Body of pancreas (tissue), 4 donors: ENCODE measurements at regions not wholly inside any gene's neighbourhood (a gene's known extent, or its start where the extent isn't known, plus 50 kb on each side); places are given as distances from the start of the nearest gene placed in this dataset.

ENCODE experiments used
- CTCF ChIP-seq, 7 experiments: fragments of 450-650 bp in 4 of 7; fragments of 200-600 bp in 3 of 7; sonication (generic) in 3 of 7; IDR thresholded peaks; one replicate each; pipeline ENCODE4 v1.5.1; 2016 to 2019; ENCODE audit warnings: antibody characterized with exemption in 7 of 7
- POLR2A ChIP-seq, 3 donors: fragments of 450-650 bp; IDR thresholded peaks; one replicate each; pipeline ENCODE4 v1.6.1; 2016; ENCODE audit warnings: antibody characterized with exemption in 3 of 3, mild to moderate bottlenecking in 2 of 3

- TF ChIP-seq CTCF (IDR thresholded peaks at IDR 0.05): no peak
- TF ChIP-seq POLR2A (IDR thresholded peaks at IDR 0.05): no peak
Observed at GRCh38 chr14:34180434-34180833, 229.6 kb upstream of the EGLN3 start.
